ENCODE measurements at regions not wholly inside any gene's neighbourhood (a gene's known extent, or its start where the extent isn't known, plus 50 kb on each side); places are given as distances from the start of the nearest gene placed in this dataset.

DNA sequence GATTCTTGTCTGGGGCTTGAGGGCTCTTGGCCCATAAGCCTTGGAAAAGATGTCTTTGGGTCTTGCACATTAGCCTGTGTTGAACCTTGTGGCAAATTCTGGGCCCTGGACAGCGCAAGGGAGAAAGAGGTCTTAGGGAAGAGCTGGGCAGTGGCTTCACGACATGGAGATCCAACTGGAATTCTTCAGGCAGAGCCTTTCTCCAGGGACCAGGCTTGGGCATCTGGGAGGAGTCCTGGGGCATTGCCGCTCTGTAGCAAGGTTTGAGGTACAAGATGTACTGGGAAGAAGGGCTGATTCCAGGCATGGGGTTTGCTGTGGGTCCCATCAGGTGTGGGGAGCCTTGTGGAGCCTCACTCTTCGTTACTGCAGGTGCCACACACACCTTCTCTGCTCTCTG, 104.0 kb upstream of the ACTRT1 start:
- BruUV-seq (replicated peaks) = no TSS peak
- CTCF ChIA-PET = no interaction called here

More for the DNA sequence above, 104.0 kb upstream of the ACTRT1 start:
- POLR2A ChIA-PET = no interaction called here
- no peaks in the 10 kb centered on the region for H3K9me3 ChIP-seq (replicated peaks; ENCODE audit: control insufficient read depth, insufficient read depth, low read length)
- no peak for TF ChIP-seq CBFB (IDR thresholded peaks at IDR 0.05; ENCODE audit: low read depth)
- no peak for TF ChIP-seq EP300 (IDR thresholded peaks at IDR 0.05; ENCODE audit: borderline replicate concordance in 1 of 2, control insufficient read depth in 1 of 2, low read depth in 2 of 2, low read length in 2 of 2)
- TF ChIP-seq CHD1 (IDR thresholded peaks at IDR 0.05; ENCODE audit: low read depth, low read length) = no peak
- no peak for TF ChIP-seq HDGF (IDR thresholded peaks at IDR 0.05)
- TF ChIP-seq CEBPB (IDR thresholded peaks at IDR 0.05; ENCODE audit: borderline replicate concordance in 1 of 2, low read depth in 2 of 2, low read length in 2 of 2) = no peak
- TF ChIP-seq, protein P1, sequence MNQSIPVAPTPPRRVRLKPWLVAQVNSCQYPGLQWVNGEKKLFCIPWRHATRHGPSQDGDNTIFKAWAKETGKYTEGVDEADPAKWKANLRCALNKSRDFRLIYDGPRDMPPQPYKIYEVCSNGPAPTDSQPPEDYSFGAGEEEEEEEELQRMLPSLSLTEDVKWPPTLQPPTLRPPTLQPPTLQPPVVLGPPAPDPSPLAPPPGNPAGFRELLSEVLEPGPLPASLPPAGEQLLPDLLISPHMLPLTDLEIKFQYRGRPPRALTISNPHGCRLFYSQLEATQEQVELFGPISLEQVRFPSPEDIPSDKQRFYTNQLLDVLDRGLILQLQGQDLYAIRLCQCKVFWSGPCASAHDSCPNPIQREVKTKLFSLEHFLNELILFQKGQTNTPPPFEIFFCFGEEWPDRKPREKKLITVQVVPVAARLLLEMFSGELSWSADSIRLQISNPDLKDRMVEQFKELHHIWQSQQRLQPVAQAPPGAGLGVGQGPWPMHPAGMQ (IDR thresholded peaks at IDR 0.05; ENCODE audit: borderline replicate concordance) = no peak
- TF ChIP-seq, protein P2, sequence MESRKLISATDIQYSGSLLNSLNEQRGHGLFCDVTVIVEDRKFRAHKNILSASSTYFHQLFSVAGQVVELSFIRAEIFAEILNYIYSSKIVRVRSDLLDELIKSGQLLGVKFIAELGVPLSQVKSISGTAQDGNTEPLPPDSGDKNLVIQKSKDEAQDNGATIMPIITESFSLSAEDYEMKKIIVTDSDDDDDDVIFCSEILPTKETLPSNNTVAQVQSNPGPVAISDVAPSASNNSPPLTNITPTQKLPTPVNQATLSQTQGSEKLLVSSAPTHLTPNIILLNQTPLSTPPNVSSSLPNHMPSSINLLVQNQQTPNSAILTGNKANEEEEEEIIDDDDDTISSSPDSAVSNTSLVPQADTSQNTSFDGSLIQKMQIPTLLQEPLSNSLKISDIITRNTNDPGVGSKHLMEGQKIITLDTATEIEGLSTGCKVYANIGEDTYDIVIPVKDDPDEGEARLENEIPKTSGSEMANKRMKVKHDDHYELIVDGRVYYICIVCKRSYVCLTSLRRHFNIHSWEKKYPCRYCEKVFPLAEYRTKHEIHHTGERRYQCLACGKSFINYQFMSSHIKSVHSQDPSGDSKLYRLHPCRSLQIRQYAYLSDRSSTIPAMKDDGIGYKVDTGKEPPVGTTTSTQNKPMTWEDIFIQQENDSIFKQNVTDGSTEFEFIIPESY (IDR thresholded peaks at IDR 0.05) = no peak
- TF ChIP-seq TBL1XR1 (IDR thresholded peaks at IDR 0.05; ENCODE audit: low read depth, low read length) = no peak
- TF ChIP-seq IKZF1 (conservative IDR thresholded peaks at IDR 0.05) = no peak
- TF ChIP-seq SMC3 (IDR thresholded peaks at IDR 0.05; ENCODE audit: borderline replicate concordance, low read length) = no peak
- TF ChIP-seq EGR1 (IDR thresholded peaks at IDR 0.05; ENCODE audit: borderline replicate concordance in 1 of 2, low read depth in 2 of 2, low read length in 2 of 2) = no peak
- no peak for TF ChIP-seq NR2F1 (conservative IDR thresholded peaks at IDR 0.05)
- no peak for TF ChIP-seq RFX5 (IDR thresholded peaks at IDR 0.05; ENCODE audit: low read depth, low read length)
- WGBS (ENCODE audit: insufficient coverage, insufficient replicate concordance, low lambda C conversion rate, missing lambda C conversion rate) = 3% methylated on average over 4 of the region's 4 CpGs
- RAD21 ChIA-PET (ENCODE audit: unreplicated experiment) = no interaction called here
- H4K20me1 ChIP-seq (ENCODE audit: control insufficient read depth, insufficient read depth) = no peaks in the 10 kb centered on the region
- H3K9ac ChIP-seq (ENCODE audit: control insufficient read depth, insufficient read depth, low read length) = no peak overlapping the region
- DNase-seq (ENCODE audit: low read depth, low spot score) (no peak), ATAC-seq (no peak), FAIRE-seq (no peak)
- H3K27ac ChIP-seq (ENCODE audit: control insufficient read depth, insufficient read depth) = no peak overlapping the region
- H3K4me2 ChIP-seq (ENCODE audit: control insufficient read depth, insufficient read depth) = no peak overlapping the region
- no peaks in the 10 kb centered on the region for H3K27me3 ChIP-seq (replicated peaks in 1 of 2; ENCODE audit: control insufficient read depth in 2 of 2, insufficient read depth in 2 of 2, low read length in 1 of 2)
- no peaks in the 10 kb centered on the region for H3K79me2 ChIP-seq (ENCODE audit: control insufficient read depth, insufficient read depth, low read length)
- SMC1A ChIA-PET (ENCODE audit: uncharacterized antibody, unreplicated experiment) = no interaction called here
- no peak overlapping the region for H2AFZ ChIP-seq (ENCODE audit: control insufficient read depth, low read depth, low read length)
- intact Hi-C loops (cut with micrococcal nuclease; ENCODE audit: unreplicated experiment) = no loop called here
- in situ Hi-C loops (cut with MboI) = no loop called here
- H3K4me1 ChIP-seq (ENCODE audit: control insufficient read depth, insufficient read depth, low read length) = no peaks in the 10 kb centered on the region
- no peak overlapping the region for H3K4me3 ChIP-seq
- no peaks in the 10 kb centered on the region for H3K36me3 ChIP-seq (ENCODE audit: control insufficient read depth in 2 of 2, insufficient read depth in 2 of 2, low read length in 1 of 2)
